ENCODE measurements at regions not wholly inside any gene's neighbourhood (a gene's known extent, or its start where the extent isn't known, plus 50 kb on each side); places are given as distances from the start of the nearest gene placed in this dataset.

DNA sequence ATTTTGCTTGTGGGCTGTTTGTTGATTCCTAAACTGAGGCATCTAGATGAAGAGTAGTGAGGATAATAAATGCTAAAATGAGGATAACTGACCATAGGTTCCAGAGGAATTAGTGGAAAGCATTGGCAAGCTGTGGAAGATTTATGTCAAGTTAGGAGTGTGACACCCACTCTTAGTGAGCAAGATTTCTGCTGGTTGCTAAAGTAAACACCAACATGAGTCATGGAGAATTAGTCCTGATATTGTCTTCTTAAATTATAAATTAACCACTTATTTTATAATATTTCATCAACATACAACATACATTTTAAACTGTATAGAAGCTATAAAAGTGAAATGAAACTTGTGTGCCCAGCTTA lies 328.2 kb downstream of the RPL10L start:
- TF ChIP-seq MAX (IDR thresholded peaks at IDR 0.05) (no peak), CTCF (IDR thresholded peaks at IDR 0.05; ENCODE audit: low read depth, low read length, missing input control) (no peak), SP1 (IDR thresholded peaks at IDR 0.05) (no peak), YY1 (IDR thresholded peaks at IDR 0.05) (no peak), TAF1 (conservative IDR thresholded peaks at IDR 0.05) (no peak), FOXA1 (IDR thresholded peaks at IDR 0.05) (no peak), ZBTB33 (IDR thresholded peaks at IDR 0.05) (no peak), JUND (IDR thresholded peaks at IDR 0.05) (no peak), RAD21 (IDR thresholded peaks at IDR 0.05) (no peak), EGR1 (IDR thresholded peaks at IDR 0.05; ENCODE audit: low read depth in 2 of 2) (no peak), HNF4G (IDR thresholded peaks at IDR 0.05) (no peak), ATF3 (IDR thresholded peaks at IDR 0.05) (no peak), NR2F2 (IDR thresholded peaks at IDR 0.05) (no peak)
- TF ChIP-seq, protein P1, sequence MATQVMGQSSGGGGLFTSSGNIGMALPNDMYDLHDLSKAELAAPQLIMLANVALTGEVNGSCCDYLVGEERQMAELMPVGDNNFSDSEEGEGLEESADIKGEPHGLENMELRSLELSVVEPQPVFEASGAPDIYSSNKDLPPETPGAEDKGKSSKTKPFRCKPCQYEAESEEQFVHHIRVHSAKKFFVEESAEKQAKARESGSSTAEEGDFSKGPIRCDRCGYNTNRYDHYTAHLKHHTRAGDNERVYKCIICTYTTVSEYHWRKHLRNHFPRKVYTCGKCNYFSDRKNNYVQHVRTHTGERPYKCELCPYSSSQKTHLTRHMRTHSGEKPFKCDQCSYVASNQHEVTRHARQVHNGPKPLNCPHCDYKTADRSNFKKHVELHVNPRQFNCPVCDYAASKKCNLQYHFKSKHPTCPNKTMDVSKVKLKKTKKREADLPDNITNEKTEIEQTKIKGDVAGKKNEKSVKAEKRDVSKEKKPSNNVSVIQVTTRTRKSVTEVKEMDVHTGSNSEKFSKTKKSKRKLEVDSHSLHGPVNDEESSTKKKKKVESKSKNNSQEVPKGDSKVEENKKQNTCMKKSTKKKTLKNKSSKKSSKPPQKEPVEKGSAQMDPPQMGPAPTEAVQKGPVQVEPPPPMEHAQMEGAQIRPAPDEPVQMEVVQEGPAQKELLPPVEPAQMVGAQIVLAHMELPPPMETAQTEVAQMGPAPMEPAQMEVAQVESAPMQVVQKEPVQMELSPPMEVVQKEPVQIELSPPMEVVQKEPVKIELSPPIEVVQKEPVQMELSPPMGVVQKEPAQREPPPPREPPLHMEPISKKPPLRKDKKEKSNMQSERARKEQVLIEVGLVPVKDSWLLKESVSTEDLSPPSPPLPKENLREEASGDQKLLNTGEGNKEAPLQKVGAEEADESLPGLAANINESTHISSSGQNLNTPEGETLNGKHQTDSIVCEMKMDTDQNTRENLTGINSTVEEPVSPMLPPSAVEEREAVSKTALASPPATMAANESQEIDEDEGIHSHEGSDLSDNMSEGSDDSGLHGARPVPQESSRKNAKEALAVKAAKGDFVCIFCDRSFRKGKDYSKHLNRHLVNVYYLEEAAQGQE (IDR thresholded peaks at IDR 0.05) = no peak

Measured in liver (tissue), 3 donors.